ENCODE measurements at regions not wholly inside any gene's neighbourhood (a gene's known extent, or its start where the extent isn't known, plus 50 kb on each side); places are given as distances from the start of the nearest gene placed in this dataset.

DNA sequence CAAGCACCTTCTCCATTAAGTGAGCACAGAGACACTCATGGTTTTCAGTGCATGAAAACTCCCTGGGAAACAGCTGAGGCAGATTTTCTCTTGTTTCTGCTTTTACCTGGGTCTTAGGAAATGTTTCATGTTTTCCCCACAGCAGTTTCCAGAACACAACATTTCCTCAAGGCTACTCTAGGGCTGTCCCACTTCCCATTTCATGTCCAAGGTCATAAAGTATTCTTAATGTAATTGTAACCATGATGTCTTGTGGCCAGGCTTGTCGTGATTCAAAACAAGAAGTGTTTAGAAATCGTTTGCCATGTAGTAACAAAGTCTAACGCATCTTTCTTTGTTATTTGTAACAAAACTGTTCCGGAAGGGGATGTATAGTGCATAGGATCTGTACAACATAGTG is 83.8 kb upstream of the NRP1 start:
- no peak overlapping the region for H4K8ac ChIP-seq (ENCODE audit: low read length)
- peaks cover 6% of the 10 kb centered on the region for H3K4me1 ChIP-seq (ENCODE audit: control insufficient read depth, insufficient read depth, low read depth, low read length)
- H3K18ac ChIP-seq (ENCODE audit: low read depth in 1 of 2, low read length in 2 of 2) = no peak overlapping the region
- H3K27me3 ChIP-seq (ENCODE audit: control insufficient read depth in 1 of 2, insufficient read depth in 1 of 2, low read length in 2 of 2) = no peaks in the 10 kb centered on the region
- H2BK15ac ChIP-seq (ENCODE audit: low read depth, poor library complexity, severe bottlenecking) = no peak overlapping the region
- DNase-seq = no peak
- no peak overlapping the region for H2AK5ac ChIP-seq (ENCODE audit: low read length, severe bottlenecking)
- H3K4ac ChIP-seq (ENCODE audit: low read depth in 1 of 2, low read length in 2 of 2) = no peak overlapping the region
- no peak overlapping the region for H3K14ac ChIP-seq (ENCODE audit: low read length in 2 of 2)
- H3K27ac ChIP-seq (ENCODE audit: low read length, poor library complexity, severe bottlenecking) = no peak overlapping the region
- 88% methylated on average over 4 of the region's 4 CpGs for WGBS
- no peaks in the 10 kb centered on the region for H3K79me1 ChIP-seq (replicated peaks; ENCODE audit: low read length, poor library complexity, severe bottlenecking)
- H3K36me3 ChIP-seq (ENCODE audit: control insufficient read depth in 1 of 2, insufficient read depth in 2 of 2, low read depth in 1 of 2, low read length in 2 of 2) = no peaks in the 10 kb centered on the region
- no peak overlapping the region for H2BK5ac ChIP-seq (ENCODE audit: low read depth, low read length, poor library complexity, severe bottlenecking)
- H3K9ac ChIP-seq (ENCODE audit: low read length) = no peak overlapping the region
- no peak overlapping the region for H3K4me2 ChIP-seq (ENCODE audit: low read length, poor library complexity, severe bottlenecking)
- no peak overlapping the region for H4K91ac ChIP-seq (ENCODE audit: low read length)
- H2BK12ac ChIP-seq (ENCODE audit: low read length in 2 of 2) = no peak overlapping the region
- no peak overlapping the region for H3K4me3 ChIP-seq (ENCODE audit: insufficient read depth in 1 of 2, low read depth in 1 of 2, low read length in 2 of 2)
- no peak overlapping the region for H3K23ac ChIP-seq (ENCODE audit: low read length in 2 of 2)
- no peak overlapping the region for H2AFZ ChIP-seq (ENCODE audit: low read depth, low read length)
- H3K9me3 ChIP-seq (ENCODE audit: control insufficient read depth, low read length) = no peaks in the 10 kb centered on the region
- no peak overlapping the region for H2BK120ac ChIP-seq (ENCODE audit: low read depth, low read length)

GRCh38 chr10:33416691-33417090 is 82.2 kb upstream of the NRP1 start:
- no peak overlapping the region for H3K18ac ChIP-seq (ENCODE audit: low read depth in 1 of 2, low read length in 2 of 2)

GRCh38 chr10:33416209-33416608 is 81.7 kb upstream of the NRP1 start:
- Histone ChIP-seq H3K27ac (ENCODE audit: low read length, poor library complexity, severe bottlenecking) (no peak overlapping the region), H3K36me3 (ENCODE audit: control insufficient read depth in 1 of 2, insufficient read depth in 2 of 2, low read depth in 1 of 2, low read length in 2 of 2) (no peaks in the 10 kb centered on the region), H2AFZ (ENCODE audit: low read depth, low read length) (no peak overlapping the region), H3K4me2 (ENCODE audit: low read length, poor library complexity, severe bottlenecking) (no peak overlapping the region), H4K91ac (ENCODE audit: low read length) (no peak overlapping the region), H3K9ac (ENCODE audit: low read length) (no peak overlapping the region), H3K14ac (ENCODE audit: low read length in 2 of 2) (no peak overlapping the region), H2BK120ac (ENCODE audit: low read depth, low read length) (no peak overlapping the region), H3K27me3 (ENCODE audit: control insufficient read depth in 1 of 2, insufficient read depth in 1 of 2, low read length in 2 of 2) (no peaks in the 10 kb centered on the region), H2BK12ac (ENCODE audit: low read length in 2 of 2) (no peak overlapping the region), H3K4me1 (ENCODE audit: control insufficient read depth, insufficient read depth, low read depth, low read length) (peaks cover 1% of the 10 kb centered on the region), H4K8ac (ENCODE audit: low read length) (no peak overlapping the region), H3K23ac (ENCODE audit: low read length in 2 of 2) (no peak overlapping the region), H3K18ac (ENCODE audit: low read depth in 1 of 2, low read length in 2 of 2) (no peak overlapping the region), H3K9me3 (ENCODE audit: control insufficient read depth, low read length) (no peaks in the 10 kb centered on the region), H2AK5ac (ENCODE audit: low read length, severe bottlenecking) (no peak overlapping the region), H3K4me3 (ENCODE audit: insufficient read depth in 1 of 2, low read depth in 1 of 2, low read length in 2 of 2) (no peak overlapping the region), H2BK5ac (ENCODE audit: low read depth, low read length, poor library complexity, severe bottlenecking) (no peak overlapping the region), H3K79me1 (replicated peaks; ENCODE audit: low read length, poor library complexity, severe bottlenecking) (no peaks in the 10 kb centered on the region), H3K4ac (ENCODE audit: low read depth in 1 of 2, low read length in 2 of 2) (no peak overlapping the region), H2BK15ac (ENCODE audit: low read depth, poor library complexity, severe bottlenecking) (no peak overlapping the region)
- 96% methylated on average over 1 of the region's 1 CpG for WGBS
- DNase-seq = no peak

More at GRCh38 chr10:33416691-33417090, 82.2 kb upstream of the NRP1 start:
- Histone ChIP-seq H3K14ac (ENCODE audit: low read length in 2 of 2) (no peak overlapping the region), H4K91ac (ENCODE audit: low read length) (no peak overlapping the region), H3K4me3 (ENCODE audit: insufficient read depth in 1 of 2, low read depth in 1 of 2, low read length in 2 of 2) (no peak overlapping the region), H3K27me3 (ENCODE audit: control insufficient read depth in 1 of 2, insufficient read depth in 1 of 2, low read length in 2 of 2) (no peaks in the 10 kb centered on the region), H3K27ac (ENCODE audit: low read length, poor library complexity, severe bottlenecking) (no peak overlapping the region), H4K8ac (ENCODE audit: low read length) (no peak overlapping the region), H3K4ac (ENCODE audit: low read depth in 1 of 2, low read length in 2 of 2) (no peak overlapping the region), H2BK120ac (ENCODE audit: low read depth, low read length) (no peak overlapping the region), H3K4me1 (ENCODE audit: control insufficient read depth, insufficient read depth, low read depth, low read length) (peaks cover 1% of the 10 kb centered on the region), H3K4me2 (ENCODE audit: low read length, poor library complexity, severe bottlenecking) (no peak overlapping the region), H3K23ac (ENCODE audit: low read length in 2 of 2) (no peak overlapping the region), H2AFZ (ENCODE audit: low read depth, low read length) (no peak overlapping the region), H3K9ac (ENCODE audit: low read length) (no peak overlapping the region), H2BK15ac (ENCODE audit: low read depth, poor library complexity, severe bottlenecking) (no peak overlapping the region), H3K36me3 (ENCODE audit: control insufficient read depth in 1 of 2, insufficient read depth in 2 of 2, low read depth in 1 of 2, low read length in 2 of 2) (no peaks in the 10 kb centered on the region), H2BK5ac (ENCODE audit: low read depth, low read length, poor library complexity, severe bottlenecking) (no peak overlapping the region), H2BK12ac (ENCODE audit: low read length in 2 of 2) (no peak overlapping the region), H3K79me1 (replicated peaks; ENCODE audit: low read length, poor library complexity, severe bottlenecking) (no peaks in the 10 kb centered on the region), H2AK5ac (ENCODE audit: low read length, severe bottlenecking) (no peak overlapping the region), H3K9me3 (ENCODE audit: control insufficient read depth, low read length) (no peaks in the 10 kb centered on the region)
- no peak for DNase-seq
- 97% methylated on average over 5 of the region's 6 CpGs for WGBS

- Histone ChIP-seq H3K18ac (ENCODE audit: low read depth in 1 of 2, low read length in 2 of 2) (no peak overlapping the region), H3K14ac (ENCODE audit: low read length in 2 of 2) (no peak overlapping the region), H3K4me1 (ENCODE audit: control insufficient read depth, insufficient read depth, low read depth, low read length) (peaks cover 1% of the 10 kb centered on the region), H4K8ac (ENCODE audit: low read length) (no peak overlapping the region), H2AFZ (ENCODE audit: low read depth, low read length) (no peak overlapping the region), H2BK15ac (ENCODE audit: low read depth, poor library complexity, severe bottlenecking) (no peak overlapping the region), H3K9ac (ENCODE audit: low read length) (no peak overlapping the region), H3K23ac (ENCODE audit: low read length in 2 of 2) (no peak overlapping the region), H3K79me1 (replicated peaks; ENCODE audit: low read length, poor library complexity, severe bottlenecking) (no peaks in the 10 kb centered on the region), H3K4ac (ENCODE audit: low read depth in 1 of 2, low read length in 2 of 2) (no peak overlapping the region), H2BK120ac (ENCODE audit: low read depth, low read length) (no peak overlapping the region), H2AK5ac (ENCODE audit: low read length, severe bottlenecking) (no peak overlapping the region), H3K9me3 (ENCODE audit: control insufficient read depth, low read length) (no peaks in the 10 kb centered on the region), H2BK12ac (ENCODE audit: low read length in 2 of 2) (no peak overlapping the region), H4K91ac (ENCODE audit: low read length) (no peak overlapping the region), H3K36me3 (ENCODE audit: control insufficient read depth in 1 of 2, insufficient read depth in 2 of 2, low read depth in 1 of 2, low read length in 2 of 2) (no peaks in the 10 kb centered on the region), H3K27me3 (ENCODE audit: control insufficient read depth in 1 of 2, insufficient read depth in 1 of 2, low read length in 2 of 2) (no peaks in the 10 kb centered on the region), H2BK5ac (ENCODE audit: low read depth, low read length, poor library complexity, severe bottlenecking) (no peak overlapping the region), H3K4me3 (ENCODE audit: insufficient read depth in 1 of 2, low read depth in 1 of 2, low read length in 2 of 2) (no peak overlapping the region), H3K27ac (ENCODE audit: low read length, poor library complexity, severe bottlenecking) (no peak overlapping the region), H3K4me2 (ENCODE audit: low read length, poor library complexity, severe bottlenecking) (no peak overlapping the region)
- DNase-seq = no peak
- WGBS = 100% methylated on average over 1 of the region's 1 CpG
Measured at GRCh38 chr10:33414841-33415240, 80.4 kb upstream of the NRP1 start.

Data from mesenchymal stem cell (in vitro differentiated cells and primary cell).